GM06990 (cell line): ENCODE measurements at regions not wholly inside any gene's neighbourhood (a gene's known extent, or its start where the extent isn't known, plus 50 kb on each side); places are given as distances from the start of the nearest gene placed in this dataset.

ENCODE experiments used
- DNase-seq: peaks from one replicate; pipeline ENCODE4 v3.0.0-alpha.2; 2011; ENCODE audit not compliant: insufficient read length; ENCODE audit errors: extremely low read depth
- H3K27me3 ChIP-seq: replicated peaks from 2 replicates; pipeline ENCODE4 v1.6.0; 2011; ENCODE audit warnings: low read length; ENCODE audit not compliant: control insufficient read depth, insufficient read depth
- H3K36me3 ChIP-seq: 2 replicates; pipeline ENCODE4 v1.5.1; 2011; ENCODE audit warnings: low read length; ENCODE audit not compliant: control insufficient read depth, insufficient read depth
- H3K4me3 ChIP-seq: replicated peaks from 2 replicates; pipeline ENCODE4 v1.5.1; 2011; ENCODE audit warnings: low read depth, mild to moderate bottlenecking, control low read depth, low read length
- TF ChIP-seq, protein P1 (sequence below): IDR thresholded peaks from 2 replicates; pipeline ENCODE4 v1.5.1; 2011; ENCODE audit warnings: low read length, control low read depth, mild to moderate bottlenecking, inconsistent platforms; ENCODE audit not compliant: insufficient read depth, poor library complexity, severe bottlenecking

DNA sequence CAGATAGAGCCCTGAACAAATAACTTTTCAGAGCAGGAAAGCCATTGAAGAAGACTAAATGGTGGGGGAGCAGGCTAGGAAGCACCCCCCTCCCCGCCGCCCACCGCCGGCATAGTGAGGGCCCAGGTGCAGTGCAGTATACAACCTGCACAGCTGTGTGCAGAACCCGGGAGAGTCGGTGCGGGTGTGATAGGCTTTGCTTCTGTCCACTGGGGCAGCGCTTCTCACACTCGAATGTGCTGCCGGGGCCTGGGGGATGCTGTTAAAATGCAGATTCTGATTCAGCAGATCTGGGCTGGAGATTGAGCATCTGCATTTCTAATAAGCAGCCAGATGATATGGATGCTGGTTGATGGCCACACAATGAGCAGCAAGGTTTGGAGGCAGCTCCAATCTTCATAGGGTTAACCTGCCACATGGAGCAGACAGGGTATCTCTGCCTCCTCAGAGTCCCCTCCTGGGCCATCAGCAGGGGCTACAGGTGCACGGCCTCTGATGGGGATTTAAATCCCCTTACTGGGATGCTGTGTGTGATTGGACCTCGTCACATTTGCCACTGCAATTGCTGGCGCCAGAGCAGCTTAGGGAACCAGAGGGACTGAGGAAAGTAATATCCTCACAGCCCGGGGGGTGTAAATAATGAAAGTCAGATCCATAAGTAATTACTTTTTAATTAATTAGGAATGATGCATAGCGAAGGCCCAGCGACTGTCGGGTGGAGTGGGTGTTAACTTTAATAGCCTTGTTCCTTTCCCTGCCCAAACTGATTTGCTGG is 172.0 kb upstream of the RPL38 start:
- TF ChIP-seq, protein P1, sequence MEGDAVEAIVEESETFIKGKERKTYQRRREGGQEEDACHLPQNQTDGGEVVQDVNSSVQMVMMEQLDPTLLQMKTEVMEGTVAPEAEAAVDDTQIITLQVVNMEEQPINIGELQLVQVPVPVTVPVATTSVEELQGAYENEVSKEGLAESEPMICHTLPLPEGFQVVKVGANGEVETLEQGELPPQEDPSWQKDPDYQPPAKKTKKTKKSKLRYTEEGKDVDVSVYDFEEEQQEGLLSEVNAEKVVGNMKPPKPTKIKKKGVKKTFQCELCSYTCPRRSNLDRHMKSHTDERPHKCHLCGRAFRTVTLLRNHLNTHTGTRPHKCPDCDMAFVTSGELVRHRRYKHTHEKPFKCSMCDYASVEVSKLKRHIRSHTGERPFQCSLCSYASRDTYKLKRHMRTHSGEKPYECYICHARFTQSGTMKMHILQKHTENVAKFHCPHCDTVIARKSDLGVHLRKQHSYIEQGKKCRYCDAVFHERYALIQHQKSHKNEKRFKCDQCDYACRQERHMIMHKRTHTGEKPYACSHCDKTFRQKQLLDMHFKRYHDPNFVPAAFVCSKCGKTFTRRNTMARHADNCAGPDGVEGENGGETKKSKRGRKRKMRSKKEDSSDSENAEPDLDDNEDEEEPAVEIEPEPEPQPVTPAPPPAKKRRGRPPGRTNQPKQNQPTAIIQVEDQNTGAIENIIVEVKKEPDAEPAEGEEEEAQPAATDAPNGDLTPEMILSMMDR = no peak
- Histone ChIP-seq H3K27me3 (no peaks in the 10 kb centered on the region; the same call in 1 of the 2 replicates), H3K36me3 (no peaks in the 10 kb centered on the region), H3K4me3 (no peak overlapping the region)
- DNase-seq = no peak

DNA sequence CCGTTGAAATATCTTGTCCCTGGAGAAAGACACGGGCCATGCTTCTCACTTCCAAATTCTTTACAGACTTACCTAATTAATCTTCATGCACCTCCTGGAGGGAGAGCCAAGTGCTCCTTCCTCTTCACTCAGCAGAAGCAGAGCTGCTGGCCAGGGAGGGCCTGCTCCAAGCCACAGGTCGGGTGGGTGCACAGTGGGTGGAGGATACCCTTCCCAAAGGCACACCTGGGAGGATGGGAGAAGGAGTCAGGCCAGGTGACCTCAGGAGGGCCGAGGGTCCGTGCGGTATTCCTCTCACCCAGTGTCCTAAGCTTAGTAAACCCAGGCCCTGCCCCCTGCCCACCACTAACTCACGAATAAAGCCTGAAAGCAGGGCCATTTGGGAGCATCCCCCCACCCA is 171.3 kb upstream of the RPL38 start:
- DNase-seq = no peak
- H3K36me3 ChIP-seq = no peaks in the 10 kb centered on the region
- TF ChIP-seq, protein P1 = no peak
- H3K27me3 ChIP-seq = no peaks in the 10 kb centered on the region; the same call in 1 of the 2 replicates
- no peak overlapping the region for H3K4me3 ChIP-seq

- H3K4me3 ChIP-seq = no peak overlapping the region
- DNase-seq = no peak
- H3K36me3 ChIP-seq = no peaks in the 10 kb centered on the region
- H3K27me3 ChIP-seq = no peaks in the 10 kb centered on the region; the same call in 1 of the 2 replicates
- TF ChIP-seq, protein P1 = no peak
These were observed 166.2 kb upstream of the RPL38 start for GRCh38 chr17:74037320-74037719.

DNA sequence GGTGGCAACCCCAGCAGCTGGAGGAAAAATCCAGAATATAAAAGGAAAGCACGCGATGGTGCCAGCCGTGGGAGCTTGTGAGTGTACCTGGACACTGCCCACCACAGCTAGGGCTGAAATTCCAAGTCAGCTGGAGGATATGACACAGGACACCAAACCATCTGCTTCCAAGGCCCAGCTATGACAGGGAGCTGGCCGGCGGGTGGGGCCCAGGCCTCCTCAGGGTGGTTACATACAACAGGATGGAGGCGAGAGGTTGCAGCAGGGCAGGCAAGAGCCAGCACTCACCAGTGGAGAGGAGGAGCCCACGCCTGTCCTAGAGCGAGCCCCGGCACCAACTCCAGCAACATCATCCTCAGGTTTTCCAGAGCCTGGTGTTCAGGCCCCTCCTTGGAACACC is 163.2 kb upstream of the RPL38 start:
- Histone ChIP-seq H3K4me3 (no peak overlapping the region), H3K36me3 (no peaks in the 10 kb centered on the region), H3K27me3 (no peaks in the 10 kb centered on the region; the same call in none of the 2 replicates)
- TF ChIP-seq, protein P1 = no peak
- DNase-seq = no peak

DNA sequence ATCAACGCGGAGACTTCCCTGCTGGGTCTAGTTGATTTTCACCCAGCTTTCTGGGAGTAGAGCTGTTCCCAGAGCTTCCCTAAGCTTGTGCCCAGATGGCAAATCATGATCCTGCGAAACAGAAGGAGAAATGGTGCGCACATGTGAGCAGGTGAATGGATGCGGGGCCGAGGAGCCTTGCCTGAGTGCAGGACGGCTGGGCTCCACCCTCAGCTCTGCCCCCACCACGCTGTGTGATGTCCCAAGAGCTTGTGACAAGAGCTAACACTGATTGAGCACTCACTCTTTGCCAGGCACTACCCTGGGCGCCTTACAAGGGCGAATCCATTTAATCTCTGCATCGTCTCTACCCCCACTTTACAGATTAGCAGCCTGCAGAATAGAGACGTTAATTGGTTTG is 162.7 kb upstream of the RPL38 start:
- TF ChIP-seq, protein P1 = no peak
- no peaks in the 10 kb centered on the region; the same call in none of the 2 replicates for H3K27me3 ChIP-seq
- H3K36me3 ChIP-seq = no peaks in the 10 kb centered on the region
- DNase-seq = no peak
- no peak overlapping the region for H3K4me3 ChIP-seq
